ENCODE measurements at regions not wholly inside any gene's neighbourhood (a gene's known extent, or its start where the extent isn't known, plus 50 kb on each side); places are given as distances from the start of the nearest gene placed in this dataset.

DNA sequence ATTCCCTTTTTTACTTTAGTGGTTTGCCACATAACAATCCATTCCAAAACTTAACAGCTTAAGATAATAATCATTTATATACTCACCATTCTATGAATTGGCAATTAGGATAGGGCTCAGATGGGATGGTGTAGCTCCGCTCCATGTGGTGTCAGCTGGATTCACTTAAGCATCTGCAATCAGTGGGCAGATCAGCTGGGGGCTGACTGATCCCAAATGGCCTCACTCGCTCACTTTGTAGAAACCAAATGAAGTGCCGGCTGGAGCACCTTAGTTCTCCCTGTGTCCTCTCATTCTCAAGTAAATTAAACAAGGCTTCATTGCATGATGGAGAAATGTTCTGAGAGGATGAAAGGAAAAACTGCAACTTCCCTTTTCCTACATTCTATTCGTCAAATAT, 161.4 kb downstream of the WT1 start:
- no peak for DNase-seq

- no peak for DNase-seq
Observed at GRCh38 chr11:32279672-32280071, 155.7 kb downstream of the WT1 start.

GRCh38 chr11:32280339-32280738, 155.0 kb downstream of the WT1 start:
- no peak for DNase-seq

GRCh38 chr11:32288276-32288675, 147.1 kb downstream of the WT1 start:
- no peak for DNase-seq

- DNase-seq, result no peak
Observed at GRCh38 chr11:32289701-32290100, 145.6 kb downstream of the WT1 start.

DNA sequence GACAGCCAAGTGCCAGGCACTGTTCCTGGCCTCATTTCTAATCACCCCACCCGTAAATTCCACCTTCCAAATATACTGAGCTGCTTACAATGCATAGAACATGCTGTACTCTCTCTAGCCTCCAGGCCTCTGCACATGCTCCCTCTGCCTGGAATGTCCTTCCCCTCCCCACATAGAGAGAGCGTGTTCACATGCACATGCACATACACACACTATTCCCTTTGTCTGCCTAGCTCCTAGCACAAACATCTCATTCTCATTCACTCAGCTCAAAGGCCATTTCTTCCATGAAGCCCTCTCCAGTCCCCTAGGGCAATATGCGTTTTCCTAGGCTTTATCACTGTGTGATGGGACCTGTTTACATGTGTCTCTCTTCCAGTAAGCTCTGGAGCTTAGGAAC, 144.6 kb downstream of the WT1 start:
- DNase-seq, result no peak

DNA sequence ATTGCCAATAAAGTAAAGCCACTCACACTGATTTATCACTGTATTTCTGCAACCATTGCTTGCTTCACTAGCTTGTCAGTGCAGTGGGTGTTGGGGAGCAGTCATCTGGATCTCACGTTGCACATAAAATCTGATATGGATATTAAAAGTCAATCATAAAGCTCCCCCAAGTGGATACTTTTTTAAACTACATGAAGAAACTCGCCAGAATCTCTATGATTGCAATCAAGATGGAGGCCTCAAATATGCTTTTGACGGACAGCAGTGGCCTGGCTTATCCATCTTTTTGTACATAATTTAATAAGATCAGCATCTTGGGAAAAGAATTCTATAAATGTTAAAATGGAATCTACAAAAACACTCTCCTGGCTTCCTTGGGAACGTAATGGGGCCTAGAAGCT, 137.7 kb downstream of the WT1 start:
- DNase-seq, result no peak

- no peak for DNase-seq
Observed at GRCh38 chr11:32302826-32303225, 132.5 kb downstream of the WT1 start.

DNA sequence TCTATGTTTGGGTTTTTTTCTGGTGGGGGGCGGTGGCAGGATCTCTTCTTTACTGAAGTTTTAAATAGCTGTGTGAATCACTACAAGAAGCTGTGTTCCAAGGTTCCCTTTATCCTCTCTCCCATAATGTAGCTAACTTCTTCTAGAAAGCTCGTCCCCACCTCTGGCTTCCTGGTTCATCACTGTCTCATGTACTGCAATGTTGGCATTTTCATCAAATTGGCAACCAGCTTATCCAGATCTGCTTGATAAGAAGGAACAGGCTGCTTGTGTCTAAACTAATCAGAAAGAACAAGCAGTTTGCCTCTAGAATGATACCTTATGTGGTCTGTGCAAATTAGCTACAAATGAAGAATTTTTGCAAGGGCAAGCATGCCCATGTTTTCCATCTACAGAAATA, 130.8 kb downstream of the WT1 start:
- no peak for DNase-seq

DNA sequence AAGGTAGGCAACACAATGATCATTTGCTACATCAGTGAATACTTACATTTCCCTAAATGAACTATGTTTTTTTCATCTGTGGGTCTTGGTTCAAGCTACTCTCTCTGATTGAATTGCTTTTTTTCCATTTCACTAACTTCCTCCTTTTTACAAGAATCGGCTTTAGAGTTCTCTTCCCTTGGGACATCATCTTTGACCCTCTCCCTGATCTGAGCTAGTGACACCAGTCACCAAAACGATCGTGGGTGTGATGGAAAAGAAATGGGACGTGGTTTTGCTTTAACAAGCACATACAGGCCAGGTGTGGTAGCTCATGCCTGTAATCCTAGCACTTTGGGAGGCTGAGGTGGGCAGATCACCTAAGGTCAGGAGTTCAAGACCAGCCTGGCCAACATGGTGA, 129.9 kb downstream of the WT1 start:
- no peak for DNase-seq

GRCh38 chr11:32307471-32307870, 127.9 kb downstream of the WT1 start:
- DNase-seq, result no peak

- DNase-seq, result no peak
Observed at GRCh38 chr11:32307913-32308312, 127.4 kb downstream of the WT1 start.

GRCh38 chr11:32309530-32310213, 125.7 kb downstream of the WT1 start:
- no peak for DNase-seq

DNA sequence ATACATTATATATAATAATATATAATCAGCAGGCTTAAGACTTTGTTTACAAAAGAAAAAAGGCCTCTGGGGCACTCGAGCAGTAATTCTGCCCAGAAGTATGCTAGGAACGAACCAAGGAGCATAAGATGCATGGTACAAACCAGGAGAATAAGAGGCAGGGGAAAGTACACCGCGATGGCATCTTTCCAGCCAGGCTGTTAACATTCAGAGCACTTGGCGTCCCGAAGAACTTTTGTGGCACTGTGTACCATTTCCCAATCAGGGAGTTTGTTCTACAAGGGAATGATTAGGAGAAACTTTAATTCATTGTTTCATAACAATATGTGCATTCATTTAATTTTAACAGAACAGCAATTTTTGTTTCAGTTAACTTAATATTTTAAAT, 125.1 kb downstream of the WT1 start:
- no peak for DNase-seq

GRCh38 chr11:32311346-32312065, 123.8 kb downstream of the WT1 start:
- DNase-seq, result no peak

- no peak for DNase-seq
Observed at GRCh38 chr11:32312206-32312817, 123.0 kb downstream of the WT1 start.

- peak in 1 of 2 donors; percentile 31 for DNase-seq
Observed at GRCh38 chr11:32312865-32313403, 122.4 kb downstream of the WT1 start.

- no peak for DNase-seq
Observed at GRCh38 chr11:32313477-32313876, 121.9 kb downstream of the WT1 start.

- no peak for DNase-seq
Observed at GRCh38 chr11:32315121-32315520, 120.2 kb downstream of the WT1 start.

DNA sequence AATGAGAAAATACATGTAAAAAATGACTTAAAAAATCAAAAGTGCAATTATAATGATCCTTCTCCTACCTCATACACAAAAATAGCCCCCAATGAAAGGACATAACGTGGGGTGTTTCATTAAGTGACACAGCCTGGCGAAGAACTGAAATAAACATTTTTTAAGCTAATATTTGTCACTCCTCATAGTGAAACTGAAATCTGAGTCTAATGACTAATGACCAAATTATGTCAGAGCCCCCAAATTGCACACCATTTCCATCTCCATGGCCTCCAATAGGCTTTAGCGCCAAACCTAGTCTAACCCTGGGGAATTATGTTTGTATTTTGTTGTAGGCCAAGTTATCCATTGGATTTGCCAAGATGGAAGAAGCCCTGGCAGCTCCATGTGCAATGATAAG, 119.1 kb downstream of the WT1 start:
- no peak for DNase-seq

DNA sequence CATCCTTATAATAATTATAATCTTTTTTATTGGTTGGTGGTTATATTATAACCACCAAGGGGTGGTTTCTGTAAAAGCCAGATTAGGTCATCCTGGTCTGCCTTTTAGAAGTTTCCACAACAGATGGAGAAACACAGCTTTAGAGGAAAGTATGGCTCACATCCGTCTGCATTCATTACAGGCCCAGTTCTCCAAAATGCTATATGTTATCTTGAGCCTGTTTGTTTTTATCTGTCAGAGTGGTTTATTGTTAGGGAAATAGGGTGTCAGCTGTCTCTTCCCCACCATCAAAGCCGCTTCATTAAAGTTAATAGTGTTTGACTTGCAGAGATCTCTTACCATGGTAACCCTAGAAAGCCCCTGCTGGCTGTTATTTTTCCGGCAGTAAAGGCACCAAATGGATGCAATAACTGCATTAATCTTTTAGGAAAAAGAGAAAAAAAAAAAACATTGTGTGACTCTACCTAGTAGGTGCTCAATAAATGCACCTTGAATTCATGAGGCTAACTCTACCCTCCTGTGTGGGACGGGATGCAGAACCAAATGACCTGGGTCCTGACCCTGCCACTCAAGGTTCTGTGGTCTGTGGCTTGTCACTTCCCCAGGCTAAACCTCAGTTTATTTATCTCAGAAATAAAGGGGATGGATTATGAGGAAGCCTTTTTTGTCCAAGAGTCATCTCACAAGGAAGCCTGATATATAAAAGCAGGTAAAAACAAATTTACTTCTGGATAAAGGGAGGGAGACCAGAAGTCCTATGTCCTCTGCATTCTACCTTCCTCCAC, 118.3 kb downstream of the WT1 start:
- no peak for DNase-seq

- DNase-seq, result no peak
Observed at GRCh38 chr11:32317643-32318042, 117.7 kb downstream of the WT1 start.
